WTC11 (cell line): ENCODE measurements at regions not wholly inside any gene's neighbourhood (a gene's known extent, or its start where the extent isn't known, plus 50 kb on each side); places are given as distances from the start of the nearest gene placed in this dataset.

Experiments used
- ATAC-seq: fragments of 200-7000 bp; cut with Tn5 transposase; 2 replicates; pipeline ENCODE4 v1.10.0; 2021; ENCODE audit warnings: mild to moderate bottlenecking, moderate library complexity
- CTCF ChIA-PET: fragments of 300-600 bp; sonication (Branson Sonifier 250); formaldehyde crosslinking; loops from one replicate; lab custom pipeline; 2021; ENCODE audit warnings: antibody characterized with exemption; lab: Charles Lee
- POLR2A ChIA-PET: fragments of 350-600 bp; sonication (Branson Sonifier 250); formaldehyde crosslinking; loops from one replicate; lab custom pipeline; 2021; ENCODE audit warnings: antibody characterized with exemption; lab: Charles Lee
- DNase-seq: peaks from one replicate; pipeline ENCODE4 v3.0.0; 2021; ENCODE audit warnings: low spot score
- H3K27ac Mint-ChIP-seq: 2 replicates; pipeline ENCODE4 v1.8.0; 2021; ENCODE audit warnings: mixed read lengths
- H3K27me3 Mint-ChIP-seq: 2 replicates; pipeline ENCODE4 v1.8.0; 2021; ENCODE audit warnings: low read depth, mild to moderate bottlenecking, moderate library complexity, mixed read lengths
- H3K36me3 Mint-ChIP-seq: 2 replicates; pipeline ENCODE4 v1.8.0; 2021; ENCODE audit warnings: mixed read lengths
- H3K4me1 Mint-ChIP-seq: 2 replicates; pipeline ENCODE4 v1.8.0; 2022; ENCODE audit warnings: mixed read lengths
- H3K4me3 Mint-ChIP-seq: 2 replicates; pipeline ENCODE4 v1.8.0; 2021; ENCODE audit warnings: mild to moderate bottlenecking, moderate library complexity, mixed read lengths
- H3K9me3 Mint-ChIP-seq: 2 replicates; pipeline ENCODE4 v1.8.0; 2021; ENCODE audit warnings: mixed read lengths
- AR ChIP-seq: fragments of 250-450 bp; sonication (Bioruptor Pico); IDR thresholded peaks from 2 replicates; pipeline ENCODE4 v1.9.0; 2021; ENCODE audit warnings: mild to moderate bottlenecking
- ARID4B ChIP-seq: sonication (generic); formaldehyde crosslinking; IDR thresholded peaks from 2 replicates; pipeline ENCODE4 v1.8.0; 2023; ENCODE audit warnings: missing genetic modification reagents, mild to moderate bottlenecking, borderline replicate concordance
- E2F4 ChIP-seq: sonication (generic); formaldehyde crosslinking; IDR thresholded peaks from 2 replicates; pipeline ENCODE4 v1.8.1; 2022; ENCODE audit warnings: low read depth, mild to moderate bottlenecking, moderate library complexity, missing genetic modification reagents, borderline replicate concordance
- E2F5 ChIP-seq: sonication (generic); formaldehyde crosslinking; IDR thresholded peaks from 2 replicates; pipeline ENCODE4 v1.8.1; 2022; ENCODE audit warnings: mild to moderate bottlenecking, moderate library complexity, missing genetic modification reagents
- ELF4 ChIP-seq: sonication (generic); formaldehyde crosslinking; IDR thresholded peaks from 2 replicates; pipeline ENCODE4 v1.8.1; 2022; ENCODE audit warnings: low read depth, mild to moderate bottlenecking, moderate library complexity, missing genetic modification reagents
- ESRRA ChIP-seq: sonication (generic); formaldehyde crosslinking; IDR thresholded peaks from 2 replicates; pipeline ENCODE4 v1.8.1; 2022; ENCODE audit warnings: mild to moderate bottlenecking, missing genetic modification reagents, borderline replicate concordance
- FOXP4 ChIP-seq: sonication (generic); formaldehyde crosslinking; IDR thresholded peaks from 2 replicates; pipeline ENCODE4 v1.8.0; 2022; ENCODE audit warnings: mild to moderate bottlenecking, missing genetic modification reagents
- IRF2 ChIP-seq: sonication (generic); formaldehyde crosslinking; IDR thresholded peaks from 2 replicates; pipeline ENCODE4 v1.8.0; 2022; ENCODE audit warnings: low read depth, missing genetic modification reagents, borderline replicate concordance
- MXD4 ChIP-seq: fragments of 250-450 bp; sonication (Bioruptor Pico); IDR thresholded peaks from 2 replicates; pipeline ENCODE4 v1.8.0; 2021; ENCODE audit warnings: mild to moderate bottlenecking, moderate library complexity, borderline replicate concordance
- NR2C2 ChIP-seq: sonication (generic); formaldehyde crosslinking; IDR thresholded peaks from 2 replicates; pipeline ENCODE4 v1.8.0; 2022; ENCODE audit warnings: mild to moderate bottlenecking, missing genetic modification reagents
- OVOL2 ChIP-seq: fragments of 250-450 bp; sonication (Bioruptor Pico); IDR thresholded peaks from 2 replicates; pipeline ENCODE4 v1.9.0; 2021; ENCODE audit warnings: mild to moderate bottlenecking, borderline replicate concordance
- PRDM15 ChIP-seq: sonication (generic); formaldehyde crosslinking; IDR thresholded peaks from 2 replicates; pipeline ENCODE4 v1.8.0; 2022; ENCODE audit warnings: missing genetic modification reagents
- RELA ChIP-seq: sonication (generic); formaldehyde crosslinking; IDR thresholded peaks from 2 replicates; pipeline ENCODE4 v1.8.1; 2022; ENCODE audit warnings: missing genetic modification reagents, mild to moderate bottlenecking, borderline replicate concordance
- SP1 ChIP-seq: sonication (generic); formaldehyde crosslinking; conservative IDR thresholded peaks from 2 replicates; pipeline ENCODE4 v1.8.1; 2022; ENCODE audit warnings: missing genetic modification reagents
- STAT6 ChIP-seq: sonication (generic); formaldehyde crosslinking; conservative IDR thresholded peaks from 2 replicates; pipeline ENCODE4 v1.8.1; 2023; ENCODE audit warnings: mild to moderate bottlenecking, low read depth, missing genetic modification reagents, moderate library complexity
- ZNF138 ChIP-seq: sonication (generic); formaldehyde crosslinking; conservative IDR thresholded peaks from 2 replicates; pipeline ENCODE4 v1.8.1; 2022; ENCODE audit warnings: mild to moderate bottlenecking, moderate library complexity, missing genetic modification reagents

GRCh38 chr6:4533576-4533975, 242.6 kb upstream of the CDYL start (continued):
- no peak for TF ChIP-seq AR (CRISPR knock-in tag)
- TF ChIP-seq E2F4 (CRISPR knock-in tag) = no peak
- no peak for TF ChIP-seq SP1 (CRISPR knock-in tag)
- no peak for TF ChIP-seq FOXP4 (CRISPR knock-in tag)
- no peak for TF ChIP-seq IRF2
- no peak for TF ChIP-seq NR2C2 (CRISPR knock-in tag)
- no peak for TF ChIP-seq ARID4B (CRISPR knock-in tag)
- no peak for TF ChIP-seq PRDM15 (CRISPR knock-in tag)
- TF ChIP-seq RELA = no peak
- no peak for TF ChIP-seq OVOL2 (CRISPR knock-in tag)

- CTCF ChIA-PET = no interaction called here
- H3K4me3 Mint-ChIP-seq = no peak overlapping the region
- peaks cover 38% of the 10 kb centered on the region for H3K9me3 Mint-ChIP-seq
- DNase-seq (no peak), ATAC-seq (no peak)
- H3K4me1 Mint-ChIP-seq = no peaks in the 10 kb centered on the region
- no peak overlapping the region for H3K27ac Mint-ChIP-seq
- peaks cover 3% of the 10 kb centered on the region for H3K27me3 Mint-ChIP-seq
- POLR2A ChIA-PET = no interaction called here
- no peaks in the 10 kb centered on the region; the same call in 1 of the 2 replicates for H3K36me3 Mint-ChIP-seq
- TF ChIP-seq ELF4 (no peak), ESRRA (CRISPR knock-in tag) (no peak), ZNF138 (no peak), E2F5 (CRISPR knock-in tag) (no peak), MXD4 (CRISPR knock-in tag) (no peak), STAT6 (CRISPR knock-in tag) (no peak)
Observed at GRCh38 chr6:4531406-4531805, 244.8 kb upstream of the CDYL start.
